H1 (cell line): ENCODE measurements at regions not wholly inside any gene's neighbourhood (a gene's known extent, or its start where the extent isn't known, plus 50 kb on each side); places are given as distances from the start of the nearest gene placed in this dataset.

Experiments used
- CTCF ChIA-PET: fragments of 300-600 bp; sonication (Branson Sonifier 250); formaldehyde crosslinking; loops from one replicate; lab custom pipeline; 2021; ENCODE audit not compliant: partially characterized antibody; lab: Charles Lee
- POLR2A ChIA-PET: fragments of 300-600 bp; sonication (Branson Sonifier 250); formaldehyde crosslinking; loops from one replicate; lab custom pipeline; 2021; ENCODE audit warnings: inconsistent platforms; ENCODE audit not compliant: partially characterized antibody; lab: Charles Lee
- DNase-seq, 2 experiments: peaks; one replicate each; pipeline versions ENCODE4 v3.0.0 to v3.0.0-alpha.2; 2010 to 2022; ENCODE audit warnings: low spot score in 2 of 2, low read depth in 1 of 2, mixed read lengths in 1 of 2
- FAIRE-seq: peaks from 2 replicates; lab custom pipeline; 2011; peaks lifted over from hg19 to GRCh38; lab: Jason Lieb, UNC
- H2AFZ ChIP-seq: 2 replicates; pipeline ENCODE4 v1.8.1; 2012; ENCODE audit warnings: low read length, inconsistent platforms
- H2AK5ac ChIP-seq: 2 replicates; pipeline ENCODE4 v1.6.1; 2013; ENCODE audit warnings: low read depth, low read length
- H2BK120ac ChIP-seq: replicated peaks from 2 replicates; pipeline ENCODE3; 2013; ENCODE audit warnings: low read depth, low read length, inconsistent platforms
- H2BK12ac ChIP-seq: 2 replicates; pipeline ENCODE4 v1.6.1; 2013; ENCODE audit warnings: low read depth, low read length
- H2BK15ac ChIP-seq: 2 replicates; pipeline ENCODE4 v1.6.1; 2013; ENCODE audit warnings: low read length
- H2BK20ac ChIP-seq: 2 replicates; pipeline ENCODE4 v1.6.1; 2013; ENCODE audit warnings: low read length
- H2BK5ac ChIP-seq: 2 replicates; pipeline ENCODE4 v1.6.1; 2013; ENCODE audit warnings: low read depth, low read length
- H3K14ac ChIP-seq: 2 replicates; pipeline ENCODE4 v1.6.1; 2013; ENCODE audit warnings: inconsistent platforms; ENCODE audit not compliant: insufficient read length
- H3K18ac ChIP-seq: 2 replicates; pipeline ENCODE4 v1.6.1; 2013; ENCODE audit warnings: low read length; ENCODE audit errors: extremely low read depth
- H3K23ac ChIP-seq: 2 replicates; pipeline ENCODE4 v1.6.1; 2013; ENCODE audit warnings: inconsistent platforms; ENCODE audit not compliant: insufficient read length
- H3K23me2 ChIP-seq: 2 replicates; pipeline ENCODE4 v1.6.1; 2013; ENCODE audit warnings: low read depth, low read length
- H3K27ac ChIP-seq: 2 replicates; pipeline ENCODE4 v1.6.1; 2011; ENCODE audit warnings: low read depth, low read length, inconsistent platforms
- H3K27me3 ChIP-seq, 4 experiments: replicated peaks in 1 of 4; 1 replicate in 1 of 4; 2 replicates in 3 of 4; pipeline versions ENCODE4 v1.6.1 to v1.8.1; 2011 to 2013; ENCODE audit warnings: low read length in 3 of 4, mild to moderate bottlenecking in 3 of 4, inconsistent platforms in 2 of 4, mixed read lengths in 2 of 4, moderate library complexity in 1 of 4; ENCODE audit not compliant: control insufficient read depth in 3 of 4, insufficient read depth in 3 of 4; ENCODE audit errors: extremely low read depth in 1 of 4
- H3K36me3 ChIP-seq, 4 experiments: 2 replicates each; pipeline versions ENCODE4 v1.6.1 to v1.8.1; 2011 to 2013; ENCODE audit warnings: mild to moderate bottlenecking in 4 of 4, low read length in 3 of 4, moderate library complexity in 2 of 4, control low read depth in 1 of 4, inconsistent platforms in 1 of 4; ENCODE audit not compliant: insufficient read depth in 4 of 4, control insufficient read depth in 2 of 4
- H3K4ac ChIP-seq: replicated peaks from 2 replicates; pipeline ENCODE3; 2013; ENCODE audit warnings: low read length, low read depth, mixed read lengths, inconsistent platforms; ENCODE audit not compliant: insufficient read length
- H3K4me1 ChIP-seq, 4 experiments: replicated peaks in 1 of 4; 1 replicate in 1 of 4; 2 replicates in 3 of 4; pipeline versions ENCODE4 v1.6.1 to v1.8.1; 2011 to 2013; ENCODE audit warnings: low read length in 3 of 4, inconsistent platforms in 2 of 4, mixed read lengths in 1 of 4; ENCODE audit not compliant: insufficient read depth in 4 of 4, control insufficient read depth in 3 of 4
- H3K4me2 ChIP-seq, 2 experiments: 2 replicates each; pipeline versions ENCODE4 v1.6.1 to v1.8.1; 2011 to 2013; ENCODE audit warnings: low read depth in 2 of 2, low read length in 2 of 2, control low read depth in 1 of 2, inconsistent platforms in 1 of 2, mild to moderate bottlenecking in 1 of 2; ENCODE audit not compliant: insufficient read depth in 1 of 2
- H3K4me3 ChIP-seq, 4 experiments: fragments of 200-600, 300-600 bp in 1 of 4; sonication (generic), shearing (Covaris generic), sonication (Bioruptor Twin) in 1 of 4; 2 replicates each; pipeline versions ENCODE4 v1.5.1 to v1.8.1; 2011 to 2016; ENCODE audit warnings: low read length in 4 of 4, low read depth in 3 of 4, control low read depth in 2 of 4, inconsistent platforms in 2 of 4, mild to moderate bottlenecking in 2 of 4, mixed read lengths in 1 of 4, moderate library complexity in 1 of 4; ENCODE audit not compliant: insufficient read depth in 2 of 4; ENCODE audit errors: extremely low read depth in 1 of 4
- H3K56ac ChIP-seq: replicated peaks from 2 replicates; pipeline ENCODE3; 2013; ENCODE audit warnings: low read depth, mild to moderate bottlenecking, mixed read lengths, low read length, inconsistent platforms; ENCODE audit not compliant: insufficient read length
- H3K79me1 ChIP-seq: 2 replicates; pipeline ENCODE4 v1.6.1; 2013; ENCODE audit warnings: low read depth, low read length, control low read depth
- H3K79me2 ChIP-seq, 2 experiments: 2 replicates each; pipeline versions ENCODE4 v1.6.1 to v1.8.1; 2012 to 2013; ENCODE audit warnings: low read length in 2 of 2, mild to moderate bottlenecking in 2 of 2, inconsistent platforms in 1 of 2; ENCODE audit not compliant: insufficient read depth in 2 of 2, control insufficient read depth in 1 of 2
- H3K9ac ChIP-seq, 4 experiments: replicated peaks in 1 of 4; 1 replicate in 1 of 4; 2 replicates in 3 of 4; pipeline versions ENCODE4 v1.6.1 to v1.8.1; 2011 to 2013; ENCODE audit warnings: low read depth in 3 of 4, low read length in 3 of 4, control low read depth in 2 of 4, mild to moderate bottlenecking in 2 of 4, moderate library complexity in 2 of 4, inconsistent platforms in 1 of 4; ENCODE audit errors: extremely low read depth in 1 of 4
- H3K9me3 ChIP-seq, 2 experiments: 2 replicates each; pipeline versions ENCODE4 v1.6.1 to v1.8.1; 2012 to 2013; ENCODE audit warnings: mild to moderate bottlenecking in 2 of 2, moderate library complexity in 2 of 2, control low read depth in 1 of 2, inconsistent platforms in 1 of 2, low read depth in 1 of 2, low read length in 1 of 2, mixed read lengths in 1 of 2; ENCODE audit not compliant: insufficient read depth in 2 of 2
- H4K20me1 ChIP-seq, 2 experiments: replicated peaks in 1 of 2; 2 replicates each; pipeline versions ENCODE3 to v1.8.1; 2011 to 2013; ENCODE audit warnings: inconsistent platforms in 2 of 2, low read length in 2 of 2, mild to moderate bottlenecking in 1 of 2; ENCODE audit not compliant: insufficient read depth in 2 of 2, control insufficient read depth in 1 of 2
- H4K5ac ChIP-seq: 2 replicates; pipeline ENCODE4 v1.6.1; 2013; ENCODE audit warnings: low read length, low read depth, mixed read lengths, inconsistent platforms; ENCODE audit not compliant: insufficient read length
- H4K8ac ChIP-seq: 2 replicates; pipeline ENCODE4 v1.8.0; 2013; ENCODE audit warnings: mild to moderate bottlenecking, moderate library complexity, low read length, inconsistent platforms; ENCODE audit not compliant: insufficient read depth; ENCODE audit errors: extremely low read depth
- H4K91ac ChIP-seq: replicated peaks from 2 replicates; pipeline ENCODE3; 2013; ENCODE audit warnings: low read length, mixed read lengths, inconsistent platforms; ENCODE audit not compliant: insufficient read length
- CTBP2 ChIP-seq: IDR thresholded peaks from 2 replicates; pipeline ENCODE4 v1.7.0; 2011; ENCODE audit warnings: borderline replicate concordance, mild to moderate bottlenecking, moderate library complexity, mixed read lengths, low read length; ENCODE audit not compliant: insufficient read depth, insufficient read length
- EP300 ChIP-seq, 2 experiments: IDR thresholded peaks; 1 replicate in 1 of 2; 2 replicates in 1 of 2; pipeline ENCODE4 v1.6.1; 2011 to 2012; ENCODE audit warnings: low read depth in 2 of 2, low read length in 2 of 2, mild to moderate bottlenecking in 2 of 2, borderline replicate concordance in 1 of 2, inconsistent platforms in 1 of 2, moderate library complexity in 1 of 2
- HDAC6 ChIP-seq: IDR thresholded peaks from one replicate; pipeline ENCODE4 v1.7.1; 2012; ENCODE audit warnings: low read depth, mild to moderate bottlenecking, inconsistent platforms, low read length, moderate library complexity
- POU5F1 ChIP-seq: IDR thresholded peaks from 2 replicates; pipeline ENCODE4 v1.6.1; 2011; ENCODE audit warnings: low read depth, mild to moderate bottlenecking, low read length, moderate library complexity
- RBBP5 ChIP-seq: IDR thresholded peaks from 2 replicates; pipeline ENCODE4 v1.7.1; 2012; ENCODE audit warnings: low read depth, mild to moderate bottlenecking, inconsistent platforms, low read length, moderate library complexity, borderline replicate concordance
- SAP30 ChIP-seq: fragments of 300-600 bp; sonication (generic); IDR thresholded peaks from 2 replicates; pipeline ENCODE4 v1.7.1; 2012; ENCODE audit warnings: low read length, moderate library complexity, mild to moderate bottlenecking, inconsistent platforms; ENCODE audit not compliant: insufficient read depth, insufficient replicate concordance
- SP2 ChIP-seq: IDR thresholded peaks from 2 replicates; pipeline ENCODE4 v1.6.1; 2012; ENCODE audit warnings: mild to moderate bottlenecking, low read length, inconsistent platforms
- SUZ12 ChIP-seq: fragments of 200-600 bp; sonication (generic); IDR thresholded peaks from 2 replicates; pipeline ENCODE4 v1.6.1; 2012; ENCODE audit warnings: mild to moderate bottlenecking, inconsistent platforms, low read length, moderate library complexity, mixed read lengths
- TAF1 ChIP-seq: IDR thresholded peaks from 2 replicates; pipeline ENCODE4 v1.6.1; 2011; ENCODE audit warnings: mild to moderate bottlenecking, low read depth, low read length
- WGBS, 2 experiments: shearing (Covaris generic) in 1 of 2; methylation state at CpG; one replicate each; pipeline versions ENCODE4 v1.1.6 to v1.1.7; 2013 to 2015; ENCODE audit warnings: low lambda C conversion rate in 2 of 2, mixed read lengths in 2 of 2, inconsistent platforms in 1 of 2, low coverage in 1 of 2, missing lambda C conversion rate in 1 of 2; ENCODE audit not compliant: insufficient replicate concordance in 2 of 2, insufficient coverage in 1 of 2, insufficient read length in 1 of 2; ENCODE audit errors: extremely low coverage in 1 of 2, missing lambda C conversion rate in 1 of 2; 5-methylcytosine and 5-hydroxymethylcytosine counted together
- TF ChIP-seq, protein P1 (sequence below): IDR thresholded peaks from 2 replicates; pipeline ENCODE4 v1.6.1; 2011; ENCODE audit warnings: low read length, improper control_type of control experiment
- TF ChIP-seq, protein P2 (sequence below): IDR thresholded peaks from 2 replicates; pipeline ENCODE4 v1.6.1; 2012; ENCODE audit warnings: low read length, inconsistent platforms

- no peak overlapping the region for H2BK20ac ChIP-seq
- no peak overlapping the region for H2BK120ac ChIP-seq
- H3K79me1 ChIP-seq, result no peaks in the 10 kb centered on the region
- no peak overlapping the region for H4K8ac ChIP-seq
- no peak overlapping the region; the same call in 1 of the 2 replicates for H2BK5ac ChIP-seq
- DNase-seq (no peak), FAIRE-seq (no peak)
- H3K14ac ChIP-seq, result no peak overlapping the region
- 89% methylated on average over 9 of the region's 9 CpGs; no CpG with 5 or more reads in 1 of the 2 experiments for WGBS, 2 experiments
- H4K91ac ChIP-seq, result no peak overlapping the region
- H3K4me3 ChIP-seq, result no peak overlapping the region; a peak in 1 of 8 replicates
- no peaks in the 10 kb centered on the region for H4K20me1 ChIP-seq
- H3K79me2 ChIP-seq, result no peaks in the 10 kb centered on the region
- no peaks in the 10 kb centered on the region for H3K36me3 ChIP-seq
- H4K5ac ChIP-seq, result no peak overlapping the region
- H3K4ac ChIP-seq, result no peak overlapping the region
- no peak overlapping the region for H3K23ac ChIP-seq
- POLR2A ChIA-PET, result no interaction called here
- H3K27me3 ChIP-seq, result no peaks in the 10 kb centered on the region
- H3K4me1 ChIP-seq, result peaks cover 0 to 7% (median 5%) of the 10 kb centered on the region in 4 experiments; a peak in 3 of 7 replicates
- no peak overlapping the region for H3K9ac ChIP-seq
- no peaks in the 10 kb centered on the region for H3K23me2 ChIP-seq
- H2AFZ ChIP-seq, result no peak overlapping the region
- H3K4me2 ChIP-seq, result no peak overlapping the region
- no peak overlapping the region for H2BK12ac ChIP-seq
- H3K9me3 ChIP-seq, result no peaks in the 10 kb centered on the region
- no peak overlapping the region for H2AK5ac ChIP-seq
- H3K27ac ChIP-seq, result no peak overlapping the region
- H2BK15ac ChIP-seq, result peak overlapping the region; percentile 5; the same call in 1 of the 2 replicates
- no peak overlapping the region for H3K56ac ChIP-seq
- H3K18ac ChIP-seq, result no peak overlapping the region; the same call in 1 of the 2 replicates
- CTCF ChIA-PET, result interaction anchor here (0.6 to 3.3 kb wide), 9 partner anchors 10 to 607 kb away, joined by 3 to 9 read pairs (median 3); no protein-coding TSS in a partner anchor
- TF ChIP-seq POU5F1 (no peak), SP2 (no peak), SAP30 (no peak), CTBP2 (no peak), SUZ12 (no peak), RBBP5 (no peak), HDAC6 (no peak), TAF1 (no peak), EP300 (IDR thresholded peaks at IDR 0.05; ENCODE audit: borderline replicate concordance in 1 of 2, low read depth in 2 of 2, low read length in 2 of 2) (no peak)
- TF ChIP-seq, protein P1, sequence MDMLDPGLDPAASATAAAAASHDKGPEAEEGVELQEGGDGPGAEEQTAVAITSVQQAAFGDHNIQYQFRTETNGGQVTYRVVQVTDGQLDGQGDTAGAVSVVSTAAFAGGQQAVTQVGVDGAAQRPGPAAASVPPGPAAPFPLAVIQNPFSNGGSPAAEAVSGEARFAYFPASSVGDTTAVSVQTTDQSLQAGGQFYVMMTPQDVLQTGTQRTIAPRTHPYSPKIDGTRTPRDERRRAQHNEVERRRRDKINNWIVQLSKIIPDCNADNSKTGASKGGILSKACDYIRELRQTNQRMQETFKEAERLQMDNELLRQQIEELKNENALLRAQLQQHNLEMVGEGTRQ, result no peak
- TF ChIP-seq, protein P2, sequence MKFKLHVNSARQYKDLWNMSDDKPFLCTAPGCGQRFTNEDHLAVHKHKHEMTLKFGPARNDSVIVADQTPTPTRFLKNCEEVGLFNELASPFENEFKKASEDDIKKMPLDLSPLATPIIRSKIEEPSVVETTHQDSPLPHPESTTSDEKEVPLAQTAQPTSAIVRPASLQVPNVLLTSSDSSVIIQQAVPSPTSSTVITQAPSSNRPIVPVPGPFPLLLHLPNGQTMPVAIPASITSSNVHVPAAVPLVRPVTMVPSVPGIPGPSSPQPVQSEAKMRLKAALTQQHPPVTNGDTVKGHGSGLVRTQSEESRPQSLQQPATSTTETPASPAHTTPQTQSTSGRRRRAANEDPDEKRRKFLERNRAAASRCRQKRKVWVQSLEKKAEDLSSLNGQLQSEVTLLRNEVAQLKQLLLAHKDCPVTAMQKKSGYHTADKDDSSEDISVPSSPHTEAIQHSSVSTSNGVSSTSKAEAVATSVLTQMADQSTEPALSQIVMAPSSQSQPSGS, result no peak
Observed at GRCh38 chr10:85421421-85421820, 945.2 kb downstream of the GRID1 start.
